ENCODE measurements at regions not wholly inside any gene's neighbourhood (a gene's known extent, or its start where the extent isn't known, plus 50 kb on each side); places are given as distances from the start of the nearest gene placed in this dataset.

DNA sequence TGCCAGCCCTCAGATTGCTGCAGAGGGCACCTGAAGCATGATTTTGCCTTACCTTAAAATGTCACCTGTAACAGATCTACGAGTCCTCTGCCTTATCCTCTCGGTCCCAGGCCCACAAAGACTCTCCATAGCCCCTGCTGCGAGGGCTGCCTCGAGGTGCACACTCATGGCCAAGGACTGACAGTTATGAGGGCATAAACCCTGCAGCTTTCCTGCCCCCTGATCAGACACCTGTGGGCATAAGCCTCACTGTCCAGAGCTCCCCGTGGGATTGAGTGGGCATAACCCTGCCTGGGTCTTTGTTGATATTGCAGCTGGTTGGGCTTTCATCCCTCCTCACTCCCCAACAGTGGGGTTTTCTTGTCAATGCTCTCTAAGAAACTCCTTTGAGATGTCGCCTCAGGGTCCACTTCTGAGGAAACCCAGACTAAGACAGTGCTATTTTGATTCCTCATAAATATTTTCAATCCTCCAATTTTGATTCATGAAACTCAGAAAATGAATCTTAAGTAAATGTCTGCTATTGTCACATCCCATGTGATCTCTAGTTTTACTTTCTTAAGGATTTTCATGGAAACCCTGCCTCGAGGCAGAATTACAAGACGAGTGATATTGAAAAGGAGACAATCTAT, 108.5 kb upstream of the NCK2 start:
- H3K9me3 ChIP-seq (ENCODE audit: insufficient read depth in 2 of 2, low read depth in 1 of 2, low read length in 1 of 2): no peaks in the 10 kb centered on the region
- H4K20me1 ChIP-seq (replicated peaks in 1 of 2; ENCODE audit: control insufficient read depth in 1 of 2, insufficient read depth in 2 of 2, low read length in 2 of 2): no peaks in the 10 kb centered on the region
- no peak overlapping the region for H2BK20ac ChIP-seq (ENCODE audit: low read length)
- no peaks in the 10 kb centered on the region for H3K79me2 ChIP-seq (ENCODE audit: control insufficient read depth in 1 of 2, insufficient read depth in 2 of 2, low read length in 2 of 2)
- no peak overlapping the region for H2BK5ac ChIP-seq (ENCODE audit: low read depth, low read length)
- no peak overlapping the region for H4K91ac ChIP-seq (replicated peaks; ENCODE audit: insufficient read length, low read length)
- H2BK120ac ChIP-seq (replicated peaks; ENCODE audit: low read depth, low read length): no peak overlapping the region
- FAIRE-seq (no peak), DNase-seq (ENCODE audit: low read depth in 1 of 2, low spot score in 2 of 2) (peak in 1 of 2 experiments; percentile 32)
- ChIA-PET POLR2A (ENCODE audit: partially characterized antibody) (no interaction called here), CTCF (ENCODE audit: partially characterized antibody) (no interaction called here)
- no peaks in the 10 kb centered on the region for H3K23me2 ChIP-seq (ENCODE audit: low read depth, low read length)
- no peak overlapping the region for H3K4me3 ChIP-seq (ENCODE audit: extremely low read depth in 1 of 4, insufficient read depth in 2 of 4, low read depth in 3 of 4, low read length in 4 of 4)
- WGBS, 2 experiments (ENCODE audit: extremely low coverage in 1 of 2, insufficient coverage in 1 of 2, insufficient read length in 1 of 2, insufficient replicate concordance in 2 of 2, low coverage in 1 of 2, low lambda C conversion rate in 2 of 2, missing lambda C conversion rate in 1 of 2): 79% methylated on average over 8 of the region's 8 CpGs; no CpG with 5 or more reads in 1 of the 2 experiments
- H3K4me2 ChIP-seq (ENCODE audit: insufficient read depth in 1 of 2, low read depth in 2 of 2, low read length in 2 of 2): no peak overlapping the region
- H2BK15ac ChIP-seq (ENCODE audit: low read length): no peak overlapping the region
- no peak overlapping the region for H3K18ac ChIP-seq (ENCODE audit: extremely low read depth, low read length)
- no peak overlapping the region for H2AFZ ChIP-seq (ENCODE audit: low read length)
- H3K4ac ChIP-seq (replicated peaks; ENCODE audit: insufficient read length, low read depth, low read length): no peak overlapping the region
- H3K4me1 ChIP-seq (replicated peaks in 1 of 4; ENCODE audit: control insufficient read depth in 3 of 4, insufficient read depth in 4 of 4, low read length in 3 of 4): peaks cover 0 to 5% (median 2%) of the 10 kb centered on the region in 4 experiments; a peak in 2 of 7 replicates
- no peak overlapping the region for H4K8ac ChIP-seq (ENCODE audit: extremely low read depth, insufficient read depth, low read length)
- H2AK5ac ChIP-seq (ENCODE audit: low read depth, low read length): no peak overlapping the region
- H3K27me3 ChIP-seq (replicated peaks in 1 of 4; ENCODE audit: control insufficient read depth in 3 of 4, extremely low read depth in 1 of 4, insufficient read depth in 3 of 4, low read length in 3 of 4): no peaks in the 10 kb centered on the region; a peak in 1 of 7 replicates
- no peak overlapping the region for H3K56ac ChIP-seq (replicated peaks; ENCODE audit: insufficient read length, low read depth, low read length)
- TF ChIP-seq YY1 (IDR thresholded peaks at IDR 0.05; ENCODE audit: low read depth, low read length): no peak
- no peak for TF ChIP-seq USF2 (IDR thresholded peaks at IDR 0.05; ENCODE audit: low read length)
- TF ChIP-seq, protein P1, sequence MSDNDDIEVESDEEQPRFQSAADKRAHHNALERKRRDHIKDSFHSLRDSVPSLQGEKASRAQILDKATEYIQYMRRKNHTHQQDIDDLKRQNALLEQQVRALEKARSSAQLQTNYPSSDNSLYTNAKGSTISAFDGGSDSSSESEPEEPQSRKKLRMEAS (IDR thresholded peaks at IDR 0.05): no peak
- TF ChIP-seq ASH2L (IDR thresholded peaks at IDR 0.05; ENCODE audit: low read length): no peak
- TF ChIP-seq KDM5A (IDR thresholded peaks at IDR 0.05; ENCODE audit: low read length): no peak
- TF ChIP-seq GABPA (IDR thresholded peaks at IDR 0.05; ENCODE audit: borderline replicate concordance, insufficient read depth, low read length): no peak
- no peak for TF ChIP-seq BRCA1 (IDR thresholded peaks at IDR 0.05; ENCODE audit: low read depth, low read length)
- no peak for TF ChIP-seq RXRA (IDR thresholded peaks at IDR 0.05; ENCODE audit: insufficient read depth, low read depth, low read length)
- no peak for TF ChIP-seq POLR2A (IDR thresholded peaks at IDR 0.05; ENCODE audit: control extremely low read depth in 1 of 2, low read depth in 2 of 2, low read length in 2 of 2)
- no peak for TF ChIP-seq SRF (IDR thresholded peaks at IDR 0.05; ENCODE audit: low read depth, low read length)
- TF ChIP-seq RFX5 (IDR thresholded peaks at IDR 0.05; ENCODE audit: borderline replicate concordance, low read depth, low read length): no peak
- no peak for TF ChIP-seq RNF2 (IDR thresholded peaks at IDR 0.05; ENCODE audit: borderline replicate concordance, low read depth, low read length, missing control alignments, poor library complexity, severe bottlenecking)
- no peaks in the 10 kb centered on the region for H3K36me3 ChIP-seq (ENCODE audit: control insufficient read depth in 2 of 4, insufficient read depth in 4 of 4, low read length in 3 of 4)
- H3K23ac ChIP-seq (ENCODE audit: insufficient read length): no peak overlapping the region
- H2BK12ac ChIP-seq (ENCODE audit: low read depth, low read length): no peak overlapping the region
- H3K14ac ChIP-seq (ENCODE audit: insufficient read length): no peak overlapping the region
- no peak overlapping the region for H4K5ac ChIP-seq (ENCODE audit: insufficient read length, low read depth, low read length)
- H3K27ac ChIP-seq (ENCODE audit: low read depth, low read length): no peak overlapping the region
- no peak overlapping the region for H3K9ac ChIP-seq (replicated peaks in 1 of 4; ENCODE audit: extremely low read depth in 1 of 4, low read depth in 3 of 4, low read length in 3 of 4)
- no peaks in the 10 kb centered on the region for H3K79me1 ChIP-seq (ENCODE audit: low read depth, low read length)
